GM19239 (cell line): ENCODE measurements at regions not wholly inside any gene's neighbourhood (a gene's known extent, or its start where the extent isn't known, plus 50 kb on each side); places are given as distances from the start of the nearest gene placed in this dataset.

ENCODE experiments used
- DNase-seq: peaks from one replicate; pipeline ENCODE4 v3.0.0; 2011; ENCODE audit warnings: low spot score; ENCODE audit not compliant: insufficient read length
- FAIRE-seq: peaks from 2 replicates; lab custom pipeline; 2011; peaks lifted over from hg19 to GRCh38; lab: Jason Lieb, UNC

- no peak for DNase-seq
- no peak for FAIRE-seq
These were observed 51.4 kb upstream of the MSX1 start for GRCh38 chr4:4808086-4808485.

DNA sequence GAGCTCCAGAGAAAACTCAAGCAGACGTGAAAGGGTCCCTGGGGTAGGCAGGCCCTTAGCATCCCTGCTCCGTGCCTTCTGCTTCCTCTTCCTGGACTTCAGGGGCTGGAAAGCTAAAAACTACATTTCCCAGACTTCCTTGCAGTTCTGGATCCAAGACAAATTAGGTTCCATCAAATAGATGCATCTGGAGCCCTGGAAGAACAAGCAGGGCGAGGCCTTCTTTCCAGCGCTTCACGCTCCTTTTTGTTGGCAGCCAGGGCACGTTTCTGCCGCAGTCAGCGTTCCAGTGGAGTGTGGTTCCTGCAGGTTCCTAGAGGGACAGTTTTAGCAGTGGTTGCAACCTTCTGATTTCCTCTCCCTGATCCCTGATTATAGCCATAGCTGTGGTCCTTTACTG, 53.6 kb upstream of the MSX1 start:
- no peak for FAIRE-seq

DNA sequence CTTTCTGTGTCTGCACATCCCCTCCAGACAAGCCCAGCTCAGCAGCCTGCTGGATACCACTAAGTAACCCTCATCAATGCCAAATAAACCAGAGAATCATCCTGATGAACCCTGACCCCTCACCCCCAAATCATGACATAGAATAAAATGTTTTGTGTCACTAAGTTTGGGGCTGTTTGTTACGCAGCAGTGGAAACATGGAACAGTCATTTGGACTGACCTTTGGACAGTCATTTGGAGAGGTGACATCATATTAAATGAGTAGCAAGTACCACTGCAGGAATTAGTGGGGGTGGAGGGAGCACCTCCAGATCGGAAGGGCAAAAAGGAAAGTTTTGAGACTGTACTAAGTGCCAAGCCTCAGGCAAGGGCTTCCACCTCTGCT, 55.6 kb upstream of the MSX1 start:
- DNase-seq (no peak), FAIRE-seq (no peak)

More for the DNA sequence above, 53.6 kb upstream of the MSX1 start:
- no peak for DNase-seq

- FAIRE-seq (no peak), DNase-seq (no peak)
These were observed 56.1 kb upstream of the MSX1 start for GRCh38 chr4:4803216-4803911.

DNA sequence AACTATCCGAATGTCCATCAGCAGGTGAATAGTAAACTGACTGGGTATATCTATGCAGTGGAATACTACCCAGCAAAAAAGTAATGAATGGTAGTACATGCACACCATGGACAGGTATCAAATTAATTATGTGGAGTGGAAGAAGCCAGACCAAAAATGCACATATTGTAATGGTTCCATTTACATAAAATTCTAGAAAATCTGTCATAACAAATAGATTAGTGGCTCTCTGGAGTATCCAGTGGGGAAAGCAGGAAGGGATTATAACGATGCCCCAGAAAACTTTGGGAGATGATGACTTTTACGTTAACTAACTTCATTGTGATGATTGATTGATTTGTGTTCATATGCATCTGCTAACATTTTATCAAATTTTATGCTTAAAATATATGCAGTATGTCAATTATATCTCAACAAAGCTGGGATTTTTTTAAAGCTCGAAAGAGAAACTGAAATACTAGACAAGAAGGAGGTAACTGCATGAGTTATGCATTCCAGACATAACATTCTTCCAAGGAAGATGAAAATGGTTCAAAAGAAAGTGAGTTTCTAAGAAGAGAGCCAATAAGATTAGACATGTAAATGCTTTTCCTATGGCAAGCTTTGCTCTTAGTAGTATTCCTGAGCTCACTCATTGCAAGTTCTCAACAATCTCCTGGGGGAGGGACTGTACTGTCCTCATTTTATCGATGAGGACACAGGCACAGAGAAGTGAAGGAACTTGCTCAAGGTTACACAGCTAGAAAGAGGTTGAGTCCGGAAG, 58.6 kb upstream of the MSX1 start:
- no peak for FAIRE-seq
- no peak for DNase-seq

DNA sequence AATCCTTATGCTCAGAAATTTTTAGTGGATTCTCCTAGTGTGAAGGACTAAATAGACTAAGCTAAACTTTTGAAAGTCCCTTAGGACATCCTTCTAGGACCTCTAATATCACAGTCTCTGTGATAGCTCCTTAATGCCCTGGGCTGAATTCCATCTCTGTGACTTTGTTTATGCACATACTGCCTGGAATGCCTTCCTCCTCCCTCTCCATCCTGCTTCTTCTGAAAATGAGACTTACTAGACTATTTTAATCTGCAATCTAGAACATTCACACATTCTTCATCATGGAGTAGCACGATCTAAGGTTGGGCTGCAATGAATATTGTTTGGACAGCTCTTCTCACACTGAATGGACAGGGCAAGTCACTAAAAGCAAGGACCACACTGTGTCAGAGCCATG, 65.0 kb upstream of the MSX1 start:
- no peak for FAIRE-seq
- DNase-seq = no peak

DNA sequence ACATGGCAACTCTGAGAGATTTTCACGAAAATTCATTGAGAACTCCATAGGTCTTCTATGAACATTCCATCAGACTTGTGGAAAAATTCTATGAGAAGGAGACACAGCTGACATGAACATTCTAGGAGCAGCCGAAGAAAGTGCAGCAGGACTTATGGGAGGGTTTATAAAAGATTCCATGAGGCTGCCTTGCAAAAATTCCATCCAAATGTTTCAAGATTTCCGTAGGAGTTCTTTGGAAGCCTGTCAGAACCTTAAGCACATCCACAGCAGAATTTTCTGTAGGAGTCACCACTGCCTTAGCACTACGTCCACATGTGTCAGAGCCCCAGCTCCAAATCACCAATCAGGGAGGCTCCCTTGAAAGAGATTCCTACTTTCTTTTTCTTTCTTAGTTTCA, 67.0 kb upstream of the MSX1 start:
- FAIRE-seq (no peak), DNase-seq (no peak)

DNA sequence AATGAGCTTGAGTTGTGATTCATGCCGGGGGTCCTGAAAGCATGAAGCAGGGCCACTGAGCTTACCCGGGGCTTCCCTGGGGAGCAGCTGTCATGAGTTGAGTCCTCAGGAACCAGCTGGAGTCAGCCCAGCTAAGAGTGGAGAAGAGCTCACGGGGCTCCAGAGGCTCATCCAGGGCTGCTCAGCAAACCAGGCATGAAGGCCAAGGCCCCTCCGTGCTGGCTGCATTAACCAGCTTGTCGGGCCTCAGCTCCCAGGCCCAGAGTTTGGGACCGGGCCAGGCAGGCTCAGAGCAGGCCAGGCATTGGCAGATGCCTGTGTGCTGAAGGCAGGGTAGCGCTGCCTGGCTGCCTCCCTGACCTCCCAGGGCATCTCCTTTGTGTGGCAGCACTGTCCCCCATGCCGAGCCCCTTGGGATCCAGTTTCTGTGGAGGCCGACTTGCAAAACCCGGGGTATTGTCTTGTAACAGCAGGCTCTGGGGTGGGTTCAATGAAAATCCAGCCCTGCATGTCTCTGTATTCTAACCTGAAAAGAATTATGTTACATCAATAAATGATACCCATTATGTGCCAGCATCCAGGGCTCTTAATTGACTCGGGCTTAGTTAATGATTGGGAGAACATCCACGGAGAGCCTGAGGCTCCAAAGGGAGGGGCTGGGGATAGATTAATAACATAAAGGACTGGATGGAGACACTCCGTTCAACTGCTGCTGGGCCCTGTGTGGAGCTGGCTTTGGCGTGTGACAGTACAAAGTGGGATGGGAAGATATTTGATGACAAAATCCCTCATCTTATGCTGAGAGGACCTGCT, 68.0 kb upstream of the MSX1 start:
- no peak for DNase-seq
- FAIRE-seq = no peak

GRCh38 chr4:4789462-4789861, 70.0 kb upstream of the MSX1 start:
- DNase-seq = no peak
- FAIRE-seq = no peak

DNA sequence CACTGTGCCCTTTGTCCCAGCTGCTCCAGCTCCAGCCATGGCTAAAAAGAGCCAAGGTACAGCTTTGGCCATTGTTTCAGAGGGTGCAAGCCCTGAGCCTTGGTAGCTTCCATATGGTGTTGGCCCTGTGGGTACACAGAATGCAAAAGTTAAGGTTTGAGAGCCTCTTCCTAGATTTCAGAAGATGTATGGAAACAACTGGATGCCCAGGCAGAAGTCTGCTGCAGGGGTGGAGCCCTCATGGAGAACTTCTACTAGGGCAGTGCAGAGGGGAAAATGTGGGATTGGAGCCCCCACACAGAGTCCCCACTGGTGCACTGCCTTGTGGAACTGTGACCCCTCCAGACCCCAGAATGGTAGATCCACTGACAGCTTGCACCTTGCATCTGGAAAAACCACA, 70.9 kb upstream of the MSX1 start:
- no peak for DNase-seq

GRCh38 chr4:4787421-4787820, 72.0 kb upstream of the MSX1 start:
- DNase-seq (no peak), FAIRE-seq (no peak)

More for the DNA sequence above, 70.9 kb upstream of the MSX1 start:
- no peak for FAIRE-seq

GRCh38 chr4:4784379-4784778, 75.1 kb upstream of the MSX1 start:
- FAIRE-seq = no peak
- no peak for DNase-seq

GRCh38 chr4:4783847-4784246, 75.6 kb upstream of the MSX1 start:
- DNase-seq = no peak
- FAIRE-seq = no peak

- FAIRE-seq = no peak
These were observed 76.5 kb upstream of the MSX1 start for GRCh38 chr4:4782969-4783368.

DNA sequence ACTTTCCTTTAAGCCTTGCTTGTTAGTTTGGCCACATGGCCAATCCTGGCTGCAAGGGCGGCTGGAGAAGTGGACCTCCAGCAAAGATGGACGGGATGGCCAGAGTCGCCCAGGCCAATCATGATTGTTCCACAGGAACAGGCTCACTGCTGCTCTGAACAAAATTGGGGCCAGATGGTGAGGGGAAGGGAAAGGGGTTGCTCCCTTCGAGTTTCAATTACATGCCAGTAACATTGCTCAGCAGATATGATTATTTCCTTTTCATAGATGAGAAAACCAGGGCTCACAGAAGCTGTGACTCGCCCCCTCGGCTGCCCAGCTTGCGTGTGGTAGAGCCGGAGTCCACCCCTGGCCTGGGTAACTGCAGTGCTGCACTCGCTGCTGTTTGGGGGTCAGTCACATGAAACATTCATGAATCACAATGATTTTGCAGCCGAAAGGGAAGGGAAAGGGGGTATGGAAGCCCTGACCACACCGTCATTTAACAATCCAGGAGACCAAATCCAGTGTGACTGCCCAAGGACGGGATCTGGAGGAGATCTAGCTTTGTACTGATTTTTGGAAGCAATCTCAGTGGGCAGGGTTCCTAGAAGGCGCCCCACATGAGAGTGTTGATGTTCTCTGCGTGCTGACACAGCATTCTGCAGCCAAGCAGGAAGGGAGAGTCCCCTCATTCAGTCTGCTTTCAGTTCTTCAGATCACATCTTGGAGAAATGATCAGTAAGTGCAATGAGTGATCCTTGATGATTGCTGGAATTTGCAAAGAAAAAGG, 77.3 kb upstream of the MSX1 start:
- DNase-seq = no peak
- FAIRE-seq = no peak

More at GRCh38 chr4:4782969-4783368, 76.5 kb upstream of the MSX1 start:
- DNase-seq = no peak

DNA sequence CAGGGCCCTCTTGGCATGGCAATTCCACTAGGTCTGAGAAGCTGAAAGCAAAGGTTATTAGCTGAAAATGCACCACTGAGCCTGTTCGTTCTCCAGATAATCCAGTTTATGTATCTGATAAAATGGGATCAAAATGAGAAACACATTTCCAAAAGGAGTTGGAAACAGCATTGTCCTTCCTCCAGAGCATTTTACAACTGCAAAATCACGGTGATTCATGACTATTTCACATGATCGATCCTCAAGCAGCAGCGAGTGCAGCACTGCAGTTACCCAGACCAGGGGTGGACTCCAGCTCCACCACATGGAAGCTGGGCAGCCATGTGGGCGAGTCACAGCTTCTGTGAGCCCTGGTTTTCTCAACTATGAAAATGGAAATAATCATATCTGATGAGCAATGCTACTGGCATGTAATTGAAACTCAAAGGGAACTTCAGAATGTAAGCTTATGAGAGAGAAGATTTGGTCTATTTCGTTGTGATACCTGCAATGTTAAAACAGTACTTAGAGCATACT, 78.7 kb upstream of the MSX1 start:
- no peak for DNase-seq
- no peak for FAIRE-seq

DNA sequence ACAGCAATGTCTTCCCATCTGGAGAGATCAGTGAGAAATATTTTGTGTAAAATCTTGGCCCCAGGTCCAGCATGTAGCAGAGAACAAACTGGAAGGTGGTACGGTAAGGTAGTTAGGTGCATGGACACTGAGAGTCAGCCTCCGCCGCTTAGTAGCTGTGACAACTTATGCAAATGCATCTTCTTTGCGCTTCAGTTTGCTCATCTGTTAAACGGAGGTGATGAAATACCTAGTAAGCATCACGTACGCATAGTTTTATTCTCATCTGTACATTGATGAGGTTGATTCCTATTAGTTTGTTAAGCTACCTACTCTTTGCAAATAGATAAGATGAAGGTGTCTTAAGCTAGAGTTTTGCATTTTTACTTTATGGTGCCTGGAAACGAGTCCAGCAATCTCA, 80.0 kb upstream of the MSX1 start:
- FAIRE-seq (no peak), DNase-seq (no peak)

- no peak for DNase-seq
- FAIRE-seq = no peak
These were observed 80.4 kb upstream of the MSX1 start for GRCh38 chr4:4779054-4779453.

DNA sequence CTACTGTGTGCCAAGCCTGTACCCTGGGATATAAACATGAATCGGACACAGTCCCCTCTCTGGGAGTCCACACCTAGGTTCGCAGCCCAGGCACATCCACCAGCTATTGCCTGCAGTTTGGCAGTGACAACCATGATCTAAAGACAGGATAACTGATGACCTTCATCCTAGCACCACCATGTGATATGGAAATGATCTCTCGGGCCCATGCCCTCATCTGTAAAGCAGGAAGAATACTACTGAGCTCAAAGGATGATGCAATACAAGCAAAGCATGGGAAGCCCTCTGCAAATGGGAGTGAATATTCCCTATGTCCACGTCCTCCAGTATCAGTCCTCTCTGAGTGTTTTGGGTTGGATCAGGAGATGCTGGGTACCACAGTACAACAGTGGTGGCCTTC, 80.9 kb upstream of the MSX1 start:
- DNase-seq (no peak), FAIRE-seq (no peak)

DNA sequence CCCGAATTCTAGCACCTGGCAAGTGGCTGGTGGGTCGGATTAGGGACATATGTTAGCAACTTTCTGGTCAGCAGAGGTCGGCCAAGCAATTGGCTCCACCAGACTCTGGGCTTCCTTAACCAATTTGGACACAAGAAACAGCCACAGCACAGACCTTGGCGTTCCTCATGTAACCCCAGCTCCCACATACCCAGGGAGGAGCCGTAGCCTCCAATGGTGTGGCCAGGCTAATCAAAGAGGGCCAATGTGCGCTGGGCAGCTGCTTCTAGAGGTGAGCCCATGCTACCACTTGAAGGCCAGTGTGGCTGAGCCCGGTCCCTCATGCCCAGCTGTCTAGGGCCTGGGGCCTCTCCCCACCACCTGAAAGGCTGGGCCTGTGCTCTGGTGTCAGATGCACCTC, 82.5 kb upstream of the MSX1 start:
- FAIRE-seq (no peak), DNase-seq (no peak)
